Activated CD8-positive, alpha-beta T cell treated with anti-CD3 and anti-CD28 coated beads for 36 hours (primary cell): ENCODE measurements at regions not wholly inside any gene's neighbourhood (a gene's known extent, or its start where the extent isn't known, plus 50 kb on each side); places are given as distances from the start of the nearest gene placed in this dataset.

Source experiments
- ATAC-seq: fragments of 200-7000 bp; cut with Tn5 transposase; one replicate; pipeline ENCODE4 v1.10.0; 2021; ENCODE audit warnings: mild to moderate bottlenecking, moderate library complexity
- CTCF ChIA-PET: fragments of 350-600 bp; sonication (Branson Sonifier 250); formaldehyde crosslinking; loops from one replicate; lab custom pipeline; 2021; ENCODE audit warnings: antibody characterized with exemption; lab: Charles Lee
- POLR2A ChIA-PET: fragments of 350-600 bp; sonication (Branson Sonifier 250); formaldehyde crosslinking; loops from one replicate; lab custom pipeline; 2021; ENCODE audit warnings: antibody characterized with exemption; lab: Charles Lee
- DNase-seq: peaks from one replicate; pipeline ENCODE4 v3.0.0-alpha.2; 2020
- H3K27ac Mint-ChIP-seq: one replicate; pipeline ENCODE4 v1.8.0; 2021; ENCODE audit warnings: mild to moderate bottlenecking, mixed read lengths
- H3K27me3 Mint-ChIP-seq: one replicate; pipeline ENCODE4 v1.8.0; 2021; ENCODE audit warnings: mixed read lengths
- H3K36me3 Mint-ChIP-seq: one replicate; pipeline ENCODE4 v1.8.0; 2021; ENCODE audit warnings: low read depth, mixed read lengths
- H3K4me1 Mint-ChIP-seq: one replicate; pipeline ENCODE4 v1.8.0; 2021; ENCODE audit warnings: low read depth, mixed read lengths
- H3K4me3 Mint-ChIP-seq: one replicate; pipeline ENCODE4 v1.8.0; 2021; ENCODE audit warnings: mild to moderate bottlenecking, moderate library complexity, mixed read lengths
- H3K9me3 Mint-ChIP-seq: one replicate; pipeline ENCODE4 v1.8.0; 2021; ENCODE audit warnings: mixed read lengths
- CTCF ChIP-seq: fragments of 200-600 bp; IDR thresholded peaks from one replicate; pipeline ENCODE4 v1.8.0; 2022; ENCODE audit warnings: antibody characterized with exemption, mild to moderate bottlenecking
- intact Hi-C: fragments of 100-400 bp; cut with micrococcal nuclease; formaldehyde crosslinking; loops from one replicate; pipeline ENCODE4 v1.10.0; 2022

- intact Hi-C loops = no loop called here
- no peak for TF ChIP-seq CTCF
- CTCF ChIA-PET = no interaction called here
- Mint-ChIP-seq H3K4me1 (no peaks in the 10 kb centered on the region), H3K36me3 (no peaks in the 10 kb centered on the region), H3K27me3 (no peaks in the 10 kb centered on the region), H3K9me3 (peaks cover 2% of the 10 kb centered on the region), H3K4me3 (no peak overlapping the region), H3K27ac (no peak overlapping the region)
- POLR2A ChIA-PET = no interaction called here
- ATAC-seq (no peak), DNase-seq (no peak)
Measured at GRCh38 chr14:83478741-83479140, 1945.1 kb upstream of the SEL1L start.

GRCh38 chr14:83483063-83483462 is 1949.4 kb upstream of the SEL1L start:
- no peak for ATAC-seq
- no peak overlapping the region for H3K27ac Mint-ChIP-seq

DNA sequence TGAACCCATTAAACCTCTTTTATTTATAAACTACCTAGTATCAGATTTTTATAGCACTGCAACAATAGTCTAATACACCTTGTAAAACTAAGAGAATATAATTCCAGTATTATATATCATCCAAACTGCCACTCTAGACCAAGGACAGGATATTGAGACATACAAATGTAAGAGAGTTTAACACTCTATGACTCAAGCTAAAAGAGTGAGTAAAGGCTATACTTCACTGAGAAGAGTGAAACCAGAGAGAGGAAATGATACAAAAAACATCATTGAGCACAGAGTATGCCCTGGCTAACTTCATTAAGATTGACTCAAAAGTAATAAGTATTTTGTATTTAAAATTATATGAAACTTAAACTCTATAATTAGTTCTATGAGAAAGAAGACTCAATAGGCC is 1951.9 kb upstream of the SEL1L start:
- no peak overlapping the region for H3K27ac Mint-ChIP-seq

More at GRCh38 chr14:83483063-83483462, 1949.4 kb upstream of the SEL1L start:
- Mint-ChIP-seq H3K27me3 (no peaks in the 10 kb centered on the region), H3K36me3 (no peaks in the 10 kb centered on the region), H3K9me3 (peaks cover 4% of the 10 kb centered on the region), H3K4me3 (no peak overlapping the region), H3K4me1 (no peaks in the 10 kb centered on the region)
- no peak for TF ChIP-seq CTCF
- no peak for DNase-seq
- ChIA-PET POLR2A (no interaction called here), CTCF (no interaction called here)
- intact Hi-C loops = no loop called here

GRCh38 chr14:83491091-83491490 is 1957.4 kb upstream of the SEL1L start:
- intact Hi-C loops = no loop called here
- ChIA-PET CTCF (no interaction called here), POLR2A (no interaction called here)
- Mint-ChIP-seq H3K9me3 (no peaks in the 10 kb centered on the region), H3K36me3 (no peaks in the 10 kb centered on the region), H3K27me3 (no peaks in the 10 kb centered on the region), H3K27ac (no peak overlapping the region), H3K4me3 (no peak overlapping the region), H3K4me1 (no peaks in the 10 kb centered on the region)
- no peak for DNase-seq
- ATAC-seq = no peak
- TF ChIP-seq CTCF = no peak

More for the DNA sequence above, 1951.9 kb upstream of the SEL1L start:
- no peak overlapping the region for H3K4me3 Mint-ChIP-seq
- CTCF ChIA-PET = no interaction called here
- no peaks in the 10 kb centered on the region for H3K36me3 Mint-ChIP-seq
- intact Hi-C loops = no loop called here
- ATAC-seq (no peak), DNase-seq (no peak)
- H3K9me3 Mint-ChIP-seq = peaks cover 4% of the 10 kb centered on the region
- TF ChIP-seq CTCF = no peak
- H3K4me1 Mint-ChIP-seq = no peaks in the 10 kb centered on the region
- no peaks in the 10 kb centered on the region for H3K27me3 Mint-ChIP-seq
- POLR2A ChIA-PET = no interaction called here

GRCh38 chr14:83520837-83521236 is 1987.2 kb upstream of the SEL1L start:
- no peak for DNase-seq
- ChIA-PET CTCF (no interaction called here), POLR2A (no interaction called here)
- TF ChIP-seq CTCF = no peak
- Mint-ChIP-seq H3K4me3 (no peak overlapping the region), H3K36me3 (no peaks in the 10 kb centered on the region), H3K9me3 (peaks cover 7% of the 10 kb centered on the region), H3K4me1 (no peaks in the 10 kb centered on the region), H3K27ac (no peak overlapping the region), H3K27me3 (no peaks in the 10 kb centered on the region)
- intact Hi-C loops = no loop called here
- ATAC-seq = no peak
